ENCODE measurements at regions not wholly inside any gene's neighbourhood (a gene's known extent, or its start where the extent isn't known, plus 50 kb on each side); places are given as distances from the start of the nearest gene placed in this dataset.

DNA sequence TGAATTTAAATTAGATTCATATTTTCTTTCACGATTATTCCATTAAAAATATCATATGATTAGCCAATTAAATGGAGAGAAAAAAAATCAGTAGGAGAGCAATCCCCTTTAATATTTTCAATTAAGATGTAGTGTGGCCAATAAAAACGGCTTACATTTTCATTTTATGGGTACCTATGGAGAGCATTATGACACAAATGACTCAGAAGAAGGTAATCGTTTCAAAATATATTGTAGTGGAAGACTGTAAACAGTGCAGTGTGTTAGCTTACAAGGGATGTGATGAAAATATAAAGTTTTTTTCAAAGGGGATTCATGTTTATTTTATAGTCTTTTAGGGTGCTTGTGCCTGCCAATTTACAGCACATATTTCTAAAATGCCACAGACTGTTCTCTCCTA, 1507.4 kb upstream of the CELF4 start:
- no peak for DNase-seq

GRCh38 chr18:39062426-39062825, 1496.8 kb upstream of the CELF4 start:
- DNase-seq, result no peak

DNA sequence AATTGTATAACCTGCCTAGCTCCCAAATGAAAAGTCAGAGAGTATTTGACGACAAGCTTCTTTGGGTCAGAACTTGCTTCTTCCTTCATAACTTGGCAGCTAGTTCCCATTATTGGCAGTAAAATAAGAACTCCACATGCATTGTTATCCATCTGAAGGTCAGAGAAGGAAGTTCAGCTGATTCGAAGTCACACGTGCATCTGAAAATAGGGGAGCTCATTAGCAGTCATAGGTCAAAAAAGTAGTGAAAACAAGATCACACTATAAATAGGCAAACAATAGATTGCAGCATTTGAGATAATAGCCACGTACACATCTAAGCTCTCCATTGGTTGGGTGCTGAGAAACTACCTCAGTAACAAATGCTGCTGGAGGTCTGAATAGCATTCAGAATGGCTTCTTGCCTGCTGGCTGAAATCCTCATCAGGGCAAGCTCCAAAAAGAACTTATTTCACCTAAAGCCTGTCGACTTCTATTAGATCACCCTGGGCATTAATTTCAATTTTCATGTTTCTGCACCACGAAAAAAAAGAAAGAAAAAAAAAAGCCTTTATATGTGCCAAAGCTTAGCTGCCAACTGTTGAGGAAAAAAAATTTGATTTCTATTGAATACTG, 1492.9 kb upstream of the CELF4 start:
- no peak for DNase-seq

DNA sequence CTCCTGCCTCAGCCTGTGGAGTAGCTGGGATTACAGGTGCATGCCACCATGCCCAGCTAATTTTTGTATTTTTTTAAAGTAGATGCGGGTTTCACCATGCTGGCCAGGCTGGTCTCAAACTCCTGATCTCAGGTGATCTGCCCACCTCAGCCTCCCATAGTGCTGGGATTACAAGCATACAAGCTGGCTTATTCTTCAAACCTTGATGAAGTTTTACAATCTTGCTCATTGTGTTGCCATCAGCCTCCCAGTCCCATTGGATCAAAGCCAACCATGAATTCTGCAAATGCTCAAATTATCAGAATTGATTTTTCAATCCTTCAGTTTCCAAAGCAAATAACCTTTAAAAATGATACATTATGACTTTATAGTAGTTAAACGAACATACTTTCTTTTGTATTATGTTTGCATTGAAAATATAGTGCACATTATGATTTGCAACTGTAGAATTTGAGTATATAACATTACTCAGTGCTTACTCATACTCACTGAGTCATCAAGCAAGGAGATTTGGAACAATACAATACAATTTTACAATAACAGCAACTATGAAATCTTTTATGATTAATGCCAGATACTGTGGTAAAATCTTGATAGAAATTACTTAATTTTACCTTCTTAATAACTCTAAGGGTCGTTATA, 1491.9 kb upstream of the CELF4 start:
- DNase-seq, result peak; percentile 44

DNA sequence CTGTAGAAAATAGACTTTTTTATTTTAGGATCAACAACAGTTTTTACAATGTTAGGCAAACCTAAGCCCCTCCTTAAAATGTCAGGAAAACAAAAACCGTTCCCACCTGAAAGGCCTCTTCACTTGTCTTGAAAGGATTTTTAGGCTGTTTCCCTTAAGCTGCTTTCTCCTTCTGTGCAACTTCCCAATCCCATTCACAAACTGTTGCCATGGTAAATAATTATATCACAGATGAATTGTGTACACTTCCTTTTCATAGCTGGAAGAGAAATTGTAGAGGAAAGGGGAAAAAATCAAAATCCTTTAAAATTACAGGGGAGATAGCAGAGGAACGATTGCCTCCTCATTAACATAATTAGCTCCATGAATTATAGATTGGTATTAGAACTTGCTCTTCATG, 1488.0 kb upstream of the CELF4 start:
- DNase-seq, result no peak

DNA sequence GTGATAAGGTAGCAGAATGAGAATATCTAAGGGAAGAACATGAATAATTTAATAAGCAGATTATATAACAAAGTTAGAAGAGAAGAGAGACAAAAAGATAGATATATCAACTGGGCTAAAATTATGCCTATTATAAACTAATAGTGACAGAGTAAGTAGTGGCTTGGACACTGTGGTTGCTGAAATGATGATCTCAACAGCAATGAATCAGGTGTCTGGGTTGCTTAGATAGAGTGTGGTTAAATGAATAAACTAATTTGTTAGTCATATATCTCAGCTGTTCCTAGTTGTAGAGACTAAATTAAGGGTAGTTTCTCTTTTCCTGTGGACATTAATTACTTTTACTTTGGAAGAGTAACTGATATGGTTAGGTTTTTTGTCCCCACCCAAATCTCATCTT, 1485.4 kb upstream of the CELF4 start:
- no peak for DNase-seq

DNA sequence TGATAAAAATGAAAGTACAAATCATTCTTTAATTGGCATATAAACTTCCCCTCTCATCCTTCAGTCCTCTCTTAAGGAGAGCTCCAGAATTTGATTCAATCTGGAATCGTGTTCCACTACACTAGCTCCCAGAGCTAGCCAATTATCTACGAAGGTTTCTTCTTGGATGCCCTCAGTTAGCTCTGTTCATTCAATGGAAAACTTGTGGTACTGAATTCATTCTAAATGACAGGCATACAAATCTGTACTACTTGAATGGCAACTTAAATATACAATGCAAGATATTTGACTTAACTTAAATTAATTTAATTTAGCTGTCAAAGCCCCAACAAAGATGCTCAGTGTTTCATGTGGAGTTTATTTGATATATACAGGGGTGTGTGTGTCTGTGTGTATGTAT, 1474.2 kb upstream of the CELF4 start:
- no peak for DNase-seq

GRCh38 chr18:39037925-39038324, 1472.3 kb upstream of the CELF4 start:
- DNase-seq, result no peak

- DNase-seq, result no peak
Measured at GRCh38 chr18:39033312-39033711, 1467.7 kb upstream of the CELF4 start.

- no peak for DNase-seq
Measured at GRCh38 chr18:39031647-39032046, 1466.0 kb upstream of the CELF4 start.

- no peak for DNase-seq
Measured at GRCh38 chr18:39030124-39030655, 1464.6 kb upstream of the CELF4 start.

DNA sequence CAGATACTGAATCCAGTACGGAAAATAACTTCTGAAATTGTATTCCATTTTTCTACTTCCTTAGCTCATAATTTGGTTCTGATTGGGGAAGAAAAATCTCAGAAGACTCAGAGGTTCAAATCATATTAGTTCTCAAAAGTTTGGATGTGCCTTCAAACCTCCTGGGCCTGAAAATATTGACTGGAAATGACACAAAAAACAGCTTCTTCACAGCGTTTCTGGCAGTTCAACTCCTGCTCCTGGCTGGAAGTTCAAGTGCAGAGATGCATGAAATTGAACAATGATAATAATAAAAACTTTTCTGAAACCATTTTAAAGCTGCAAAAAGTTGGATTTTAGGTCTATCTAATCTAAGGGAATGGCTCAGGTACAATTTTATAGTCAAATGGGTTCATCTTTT, 1459.9 kb upstream of the CELF4 start:
- no peak for DNase-seq

DNA sequence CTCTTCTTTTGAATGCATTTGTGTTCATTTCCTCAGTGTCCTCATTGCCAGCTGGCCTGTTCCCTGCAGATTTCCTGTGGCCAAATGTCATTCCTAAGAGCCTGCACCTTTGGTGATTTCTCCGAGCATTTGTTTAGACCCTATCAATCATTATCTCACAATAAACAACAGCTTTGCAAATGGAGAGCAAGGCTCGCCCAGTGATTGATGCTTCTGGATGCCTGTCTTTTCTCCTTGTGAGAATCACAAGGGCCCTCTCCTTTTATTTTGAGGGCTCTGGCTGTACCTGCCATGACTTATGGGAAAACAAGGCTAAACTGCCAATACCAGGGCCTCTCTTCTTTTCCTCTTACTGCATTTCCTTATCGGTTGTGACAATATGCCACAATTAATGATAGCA, 1454.4 kb upstream of the CELF4 start:
- no peak for DNase-seq

- DNase-seq, result no peak
Measured at GRCh38 chr18:39007031-39007902, 1441.7 kb upstream of the CELF4 start.

- no peak for DNase-seq
Measured at GRCh38 chr18:38996056-38996455, 1430.5 kb upstream of the CELF4 start.

DNA sequence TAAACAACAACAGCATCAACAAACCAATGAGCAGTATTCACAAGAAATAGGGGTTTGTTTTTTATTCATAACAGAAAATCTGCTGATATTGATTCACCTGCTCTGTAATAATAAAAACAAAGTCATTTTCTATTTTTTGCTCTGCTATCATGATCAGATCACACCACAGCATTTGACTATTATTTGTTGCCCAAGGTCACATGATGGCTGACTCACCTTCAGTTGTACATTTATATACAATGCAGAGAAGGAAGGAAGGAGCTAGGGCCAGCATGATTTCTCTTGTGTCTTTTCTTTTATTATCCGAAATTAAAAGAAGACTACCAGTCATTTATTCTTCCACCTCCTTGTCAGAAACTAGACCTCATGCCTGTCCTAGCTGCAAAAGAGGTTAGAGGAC, 1427.7 kb upstream of the CELF4 start:
- DNase-seq, result no peak

DNA sequence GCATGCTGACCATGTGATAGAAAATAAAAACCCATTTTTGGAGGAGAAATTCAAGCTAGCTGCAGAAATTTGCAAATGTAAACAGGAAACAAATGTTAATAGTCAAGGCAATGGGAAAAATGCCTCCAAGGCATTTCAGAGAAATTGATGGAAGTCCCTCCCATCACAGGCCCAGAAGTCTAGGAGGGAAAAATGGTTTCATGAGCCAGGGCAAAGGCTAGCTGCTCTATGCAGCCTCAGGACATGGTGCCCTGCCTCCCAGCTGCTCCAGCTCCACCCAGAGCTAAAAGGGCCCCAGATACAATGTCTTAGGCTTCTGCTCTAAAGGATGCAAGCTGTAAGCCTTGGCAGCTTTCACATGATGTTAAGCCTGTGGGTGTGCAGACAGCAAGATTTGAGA, 1419.4 kb upstream of the CELF4 start:
- no peak for DNase-seq

DNA sequence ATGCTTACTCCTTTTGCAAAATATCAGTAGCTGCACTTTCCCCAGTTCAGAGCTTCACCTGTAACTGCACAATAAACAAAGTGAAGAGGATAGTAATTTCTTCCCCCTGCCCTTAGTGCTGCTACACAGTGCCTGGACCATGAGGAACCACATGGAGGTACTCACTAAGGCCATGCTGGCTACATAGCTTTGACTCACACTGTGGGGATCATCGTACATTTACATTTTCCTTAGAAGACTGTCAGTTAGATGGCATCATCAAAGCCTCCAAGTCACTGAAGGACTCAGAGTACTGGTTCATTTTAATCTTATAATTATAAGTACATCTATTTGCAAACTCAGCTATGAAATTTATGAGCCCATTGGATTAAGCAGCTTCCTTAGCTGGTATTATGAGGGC, 1416.5 kb upstream of the CELF4 start:
- no peak for DNase-seq

DNA sequence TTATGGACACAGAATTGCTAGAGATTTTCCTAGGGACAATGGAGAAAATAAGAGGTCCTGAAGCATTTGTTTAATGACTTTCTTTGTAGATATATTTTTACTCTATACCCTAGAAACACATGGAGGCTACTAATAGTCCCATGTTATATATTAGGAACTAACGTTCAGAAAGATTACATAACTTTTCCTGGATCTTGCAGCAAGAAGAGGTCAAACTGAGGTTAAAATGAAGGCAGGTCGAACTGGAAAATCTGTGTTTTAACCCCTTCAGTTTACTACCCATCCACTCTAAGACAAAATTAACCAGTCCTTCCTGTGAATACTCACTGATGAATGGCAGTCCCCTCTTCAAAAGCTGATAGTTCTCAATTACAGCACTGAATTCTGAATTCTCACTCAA, 1415.8 kb upstream of the CELF4 start:
- DNase-seq, result no peak

GRCh38 chr18:38980420-38980819, 1414.8 kb upstream of the CELF4 start:
- no peak for DNase-seq

- no peak for DNase-seq
Measured at GRCh38 chr18:38972571-38972970, 1407.0 kb upstream of the CELF4 start.

- no peak for DNase-seq
Measured at GRCh38 chr18:38971881-38972280, 1406.3 kb upstream of the CELF4 start.

DNA sequence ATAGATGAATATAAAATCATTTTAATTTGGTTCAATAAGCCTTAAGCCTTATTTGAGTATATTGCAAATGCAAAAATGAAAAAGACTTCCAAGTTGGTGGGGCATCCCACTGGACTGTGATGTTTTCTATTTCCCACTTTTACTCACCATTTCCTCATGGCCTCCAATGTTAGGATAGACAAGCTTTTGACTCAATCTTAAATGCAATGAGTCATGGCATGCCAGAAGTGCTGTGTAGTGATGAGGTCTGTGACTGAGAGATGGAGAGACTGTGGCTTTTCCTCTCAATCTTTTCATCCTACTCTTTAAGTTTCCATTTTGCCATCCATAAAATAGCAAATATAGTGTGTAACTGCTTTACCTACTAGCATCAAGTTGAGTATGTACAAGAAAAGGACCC, 1401.2 kb upstream of the CELF4 start:
- DNase-seq, result no peak

All from fibroblast of upper back skin (primary cell).